Stimulated activated CD4-positive, alpha-beta T cell treated with anti-CD3 and anti-CD28 coated beads, Interleukin-2, amount 100 ng/mL, for 4 hours (primary cell): ENCODE measurements at regions not wholly inside any gene's neighbourhood (a gene's known extent, or its start where the extent isn't known, plus 50 kb on each side); places are given as distances from the start of the nearest gene placed in this dataset.
A peak's percentile ranks its signal among the peaks of the same experiment; 100 is the strongest.
"Not testable (repeated sequence)": the region's sequence is repeated elsewhere in the genome, so short reads cannot be mapped to it uniquely, and the experiment has no call there.

Experiments used
- DNase-seq: peaks from one replicate; pipeline ENCODE4 v3.0.0-alpha.2; 2020; ENCODE audit warnings: low read depth

DNA sequence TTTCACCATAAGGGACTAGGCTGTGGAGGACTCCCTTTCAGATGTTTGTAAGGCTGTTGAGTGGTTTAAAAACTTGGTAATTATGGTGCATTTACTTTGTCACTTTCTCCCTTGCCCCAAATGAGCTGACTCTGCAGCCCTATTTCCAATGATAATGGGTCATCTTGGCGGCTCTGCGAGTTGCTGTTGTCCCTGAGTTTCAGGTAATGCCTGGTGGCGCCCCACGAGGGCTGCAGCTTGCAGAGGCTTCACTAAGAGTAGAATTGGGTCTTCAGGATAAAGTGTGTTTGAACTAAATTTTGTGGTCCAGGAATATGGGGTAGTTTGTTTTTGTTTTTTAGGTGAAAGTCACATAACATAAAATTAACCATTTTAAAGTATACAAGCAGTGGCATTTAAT, 450.1 kb upstream of the CFAP20DC start:
- DNase-seq = no peak

DNA sequence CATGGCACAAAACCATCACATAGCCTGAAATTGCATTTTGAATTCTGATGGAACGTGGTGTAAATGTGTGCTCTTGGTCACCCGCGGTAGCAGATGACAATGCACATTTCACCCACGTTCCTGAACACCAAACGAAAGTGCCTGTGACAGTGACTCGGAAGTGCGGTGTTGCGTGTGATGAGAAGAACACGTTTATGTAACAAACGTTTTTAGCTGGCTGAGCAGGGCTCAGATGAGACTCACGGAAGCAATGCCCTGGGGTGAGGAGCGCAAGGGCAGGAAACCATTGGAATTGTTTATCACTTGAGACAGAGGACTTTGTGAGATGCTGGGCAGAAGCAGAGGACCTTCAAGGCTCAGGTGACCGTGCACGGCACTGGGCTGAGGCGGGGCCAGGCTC, 449.2 kb upstream of the CFAP20DC start:
- DNase-seq = no peak

DNA sequence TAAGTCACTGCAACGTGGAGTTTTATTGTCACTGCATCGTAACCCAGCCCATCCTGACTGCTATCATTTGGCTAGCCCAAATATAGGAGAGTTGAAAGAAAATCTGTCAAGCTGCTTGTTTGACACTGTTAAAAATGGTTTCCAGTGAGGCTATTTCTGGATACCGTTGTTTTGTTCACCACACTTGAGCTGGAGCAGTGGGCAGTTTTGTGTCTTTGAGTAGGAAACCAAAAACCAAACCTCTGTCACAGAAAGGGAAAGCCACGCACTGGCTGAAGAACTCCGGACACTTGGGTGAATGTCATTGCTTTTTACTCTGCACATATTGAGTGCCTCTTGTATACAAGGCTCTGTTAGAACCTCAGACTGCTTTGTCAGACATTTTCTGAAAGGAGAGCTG, 446.4 kb upstream of the CFAP20DC start:
- no peak for DNase-seq

DNA sequence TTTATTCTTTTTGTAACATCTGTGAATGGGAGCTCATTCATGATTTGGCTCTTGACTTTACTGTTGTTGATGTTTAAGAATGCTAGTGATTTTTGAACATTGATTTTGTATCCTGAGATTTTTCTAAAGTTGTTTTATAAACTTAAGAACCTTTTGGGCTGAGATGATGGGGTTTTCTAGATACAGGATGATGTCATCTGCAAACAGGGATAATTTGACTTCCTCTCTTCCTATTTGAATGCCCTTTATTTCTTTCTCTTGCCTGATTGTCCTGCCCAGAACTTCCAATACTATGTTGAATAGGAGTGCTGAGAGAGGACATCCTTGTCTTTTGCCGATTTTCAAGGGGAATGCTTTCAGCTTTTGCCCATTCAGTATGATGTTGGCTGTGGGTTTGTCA, 445.1 kb upstream of the CFAP20DC start:
- DNase-seq = not testable (repeated sequence)

DNA sequence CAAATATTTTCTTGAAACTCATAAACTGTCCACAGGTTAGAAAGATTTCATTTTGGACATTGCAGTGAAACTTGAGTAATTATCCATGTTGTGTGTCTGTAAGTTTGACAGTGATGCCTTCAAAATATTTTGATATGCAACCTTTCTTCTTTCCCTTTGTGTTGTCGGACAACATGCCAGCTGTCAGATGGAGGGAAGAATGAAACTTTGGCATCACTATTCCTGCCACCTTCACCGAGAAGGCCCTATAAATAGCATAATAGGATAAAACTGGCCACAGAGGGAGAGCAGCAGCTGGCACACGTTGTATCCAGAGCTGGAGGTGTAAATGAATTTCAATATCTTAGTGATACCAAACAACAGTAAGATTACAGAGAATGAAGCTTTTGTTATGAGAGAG, 436.7 kb upstream of the CFAP20DC start:
- no peak for DNase-seq

DNA sequence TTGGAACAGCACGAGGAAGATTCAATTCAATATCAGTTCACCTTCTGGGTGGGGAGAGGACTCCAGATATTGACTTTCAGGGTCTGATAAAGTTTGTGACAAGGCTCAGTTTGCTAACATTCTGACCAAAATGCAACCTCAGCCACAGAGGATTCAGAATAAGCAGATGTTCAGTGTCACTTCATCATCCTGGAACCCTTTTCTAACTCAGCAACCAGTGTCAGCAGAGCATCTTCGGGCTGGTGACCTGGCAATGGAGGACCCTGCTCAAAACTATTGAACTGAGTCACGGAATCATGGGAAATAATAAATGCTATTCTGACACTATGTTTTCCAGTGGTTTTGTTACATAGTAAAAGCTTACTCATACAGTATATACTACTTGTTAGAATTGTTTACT, 433.4 kb upstream of the CFAP20DC start:
- no peak for DNase-seq

DNA sequence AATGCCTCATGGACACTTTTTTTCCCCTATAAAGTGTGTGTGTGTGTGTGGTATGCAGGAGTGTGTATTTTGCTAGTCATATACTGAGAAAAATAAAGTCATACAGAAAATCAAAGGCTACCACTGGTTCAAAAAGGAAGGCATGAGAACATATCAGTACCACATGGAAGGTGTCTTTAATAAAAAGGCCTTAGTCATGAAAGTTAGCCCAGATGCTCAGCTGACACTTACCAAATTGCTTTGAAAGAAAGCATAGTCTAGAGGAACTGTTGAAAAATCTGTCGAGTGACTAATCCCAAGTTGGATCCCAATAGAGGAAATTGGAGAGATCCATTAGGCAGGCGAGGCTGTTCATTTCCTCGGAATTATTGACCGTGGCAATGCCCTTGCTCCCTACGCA, 432.9 kb upstream of the CFAP20DC start:
- DNase-seq = no peak

DNA sequence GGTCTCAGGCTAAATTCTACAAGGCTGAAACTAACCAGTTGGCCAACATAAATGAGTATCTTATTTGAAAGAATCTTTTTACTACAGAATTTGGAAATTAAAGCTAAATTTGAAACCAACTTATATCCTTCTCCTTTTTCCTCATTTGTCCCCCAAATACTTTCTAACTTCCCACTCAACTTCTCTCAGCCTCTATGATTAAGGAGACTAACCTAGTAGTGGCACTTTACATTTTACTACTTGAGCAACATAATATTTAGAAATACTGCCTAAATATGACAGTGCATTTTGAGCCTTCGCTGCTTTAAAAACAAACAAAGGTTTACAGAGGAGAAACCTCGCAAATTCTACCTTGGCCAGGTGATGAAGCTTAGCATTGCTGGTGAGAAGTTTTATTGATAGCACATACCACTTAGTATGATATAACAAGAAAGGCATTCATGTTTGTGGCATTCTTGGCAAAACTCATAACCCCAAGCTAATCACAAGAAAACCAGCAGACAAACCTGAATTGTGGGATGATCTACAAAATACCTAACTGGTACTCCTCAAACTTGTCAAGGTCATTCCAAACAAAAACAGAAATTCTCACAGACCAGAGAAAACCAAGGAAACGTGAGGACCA, 432.1 kb upstream of the CFAP20DC start:
- no peak for DNase-seq

DNA sequence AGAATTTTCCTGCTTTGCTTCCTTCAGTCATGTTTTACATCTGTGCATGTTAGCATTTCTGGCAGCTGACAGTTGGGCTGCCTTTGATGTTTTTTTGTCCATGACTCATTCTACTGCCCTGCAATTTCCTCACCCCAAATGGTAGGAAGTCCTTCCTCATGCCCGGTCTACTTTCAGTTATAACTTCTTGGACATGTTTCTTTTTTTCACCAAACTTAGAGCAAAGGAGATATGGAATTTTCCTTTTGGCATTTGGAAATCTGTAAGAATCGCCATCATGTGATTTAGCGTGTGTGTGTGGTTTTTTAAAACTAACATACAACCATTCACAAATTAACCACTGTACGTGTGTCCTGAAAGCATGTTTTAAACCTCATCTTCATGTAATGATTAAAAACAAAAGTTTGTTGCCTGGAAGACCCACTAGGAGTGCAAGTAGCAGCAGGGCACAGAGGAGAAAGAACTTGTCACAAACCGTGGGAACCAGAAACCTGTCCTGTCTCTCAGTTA, 430.7 kb upstream of the CFAP20DC start:
- DNase-seq = no peak

DNA sequence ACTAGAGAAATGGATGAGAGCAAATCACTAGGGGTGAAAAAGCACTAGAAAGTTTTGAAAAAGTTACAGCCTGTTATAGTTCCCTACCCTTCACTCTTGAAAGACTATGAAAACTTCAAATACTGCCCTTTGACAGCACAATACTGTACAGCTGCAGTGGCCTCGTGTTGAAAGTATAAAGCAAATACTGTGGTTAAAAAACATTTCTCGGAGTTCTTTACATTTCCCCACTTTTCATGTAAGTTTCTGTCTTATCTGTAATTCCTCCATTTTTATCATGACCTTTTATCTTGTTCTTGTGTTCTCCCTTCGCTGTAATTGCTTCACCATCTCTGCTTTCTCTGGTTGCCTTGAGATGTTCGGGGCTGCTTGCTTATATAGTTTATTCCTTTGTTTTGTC, 423.8 kb upstream of the CFAP20DC start:
- DNase-seq = no peak

DNA sequence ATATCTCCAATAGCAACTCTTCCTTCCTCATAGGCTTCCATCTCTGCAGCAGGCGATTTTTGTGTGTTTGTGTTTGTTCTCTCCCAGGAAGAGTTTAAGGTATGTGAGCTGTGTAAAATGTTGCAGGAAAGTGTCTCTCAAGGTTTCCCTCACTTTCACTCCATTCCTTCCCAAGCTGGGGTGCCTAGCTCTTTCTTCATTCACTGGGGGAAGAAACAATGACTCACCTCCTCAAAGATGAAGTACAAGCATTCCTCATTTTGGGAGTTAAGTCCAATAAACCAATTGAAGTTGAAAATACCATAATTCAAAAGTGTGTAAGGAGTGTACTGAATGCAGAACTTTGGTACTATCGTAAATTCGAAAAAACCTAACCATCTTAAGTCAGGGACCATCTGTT, 422.7 kb upstream of the CFAP20DC start:
- no peak for DNase-seq

DNA sequence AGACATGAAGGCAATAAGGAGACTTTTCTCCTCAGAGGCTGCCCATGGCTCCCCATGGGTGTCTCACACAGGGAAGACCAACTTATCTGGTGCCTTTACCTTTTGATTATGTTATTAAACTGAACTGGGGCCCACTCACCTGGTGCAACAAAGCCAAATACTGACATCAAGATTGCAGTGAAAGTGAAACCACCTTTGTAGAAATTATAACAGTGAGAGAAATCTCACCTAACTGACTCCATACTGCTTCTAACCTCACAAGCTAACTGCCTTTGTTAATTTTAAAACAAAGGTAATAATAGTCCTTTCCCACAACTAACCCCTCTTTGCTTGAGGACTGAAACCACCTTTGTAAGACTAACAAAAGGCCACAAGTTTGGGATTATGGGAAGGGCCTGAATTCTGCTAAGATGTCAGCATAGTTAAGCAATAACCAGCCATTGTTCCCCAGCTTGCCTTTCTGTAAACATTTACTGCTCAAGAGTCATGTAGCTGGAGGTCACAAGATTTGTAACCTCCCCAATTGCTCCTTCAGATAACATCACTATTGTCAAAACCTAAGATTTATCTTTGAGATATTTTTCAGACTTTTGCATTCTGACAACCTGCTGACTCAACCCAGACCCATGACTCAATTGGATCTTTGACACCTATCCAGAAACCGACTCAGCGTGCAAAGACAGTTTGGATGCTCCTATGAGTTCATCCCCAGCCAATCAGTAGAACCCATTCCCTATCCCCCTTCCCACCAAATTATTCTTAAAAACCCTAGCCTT, 420.3 kb upstream of the CFAP20DC start:
- DNase-seq = no peak

DNA sequence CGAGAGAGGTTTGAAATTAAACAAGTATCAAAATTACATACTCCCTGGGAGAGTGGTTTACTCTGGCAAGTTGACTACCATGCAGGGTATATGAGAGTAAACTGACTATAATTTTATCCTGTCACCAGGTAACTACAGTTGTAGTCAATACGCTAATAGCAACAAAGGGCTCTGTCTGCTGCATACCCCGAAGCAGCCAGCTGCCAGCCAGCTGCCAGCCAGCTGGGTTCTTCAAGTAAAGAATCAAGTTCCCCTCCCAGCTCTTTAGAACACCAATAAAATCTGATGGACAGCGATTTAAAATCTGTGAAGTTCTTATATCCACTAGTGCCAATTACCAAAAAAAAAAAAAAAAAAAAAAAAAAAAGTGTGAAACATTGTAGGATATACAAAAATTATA, 417.7 kb upstream of the CFAP20DC start:
- no peak for DNase-seq

DNA sequence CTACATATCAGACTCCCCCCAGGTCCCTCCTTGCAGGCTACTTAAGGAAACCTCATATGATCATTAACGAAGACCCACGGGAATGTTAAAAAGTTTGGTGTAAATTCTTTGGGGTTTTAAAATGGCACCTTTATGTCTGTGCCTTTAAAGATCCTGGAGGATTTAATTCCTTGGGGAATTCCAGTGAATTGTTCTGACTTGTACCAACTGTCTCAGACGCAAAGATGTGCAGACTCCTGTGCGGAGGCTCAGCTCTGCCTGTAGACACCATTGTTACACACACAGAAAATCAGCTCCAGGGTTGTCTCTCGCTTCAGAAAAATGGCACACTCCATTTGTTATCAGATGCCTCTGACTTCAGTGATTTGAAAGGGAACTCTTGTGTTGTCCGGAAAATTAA, 414.4 kb upstream of the CFAP20DC start:
- no peak for DNase-seq

DNA sequence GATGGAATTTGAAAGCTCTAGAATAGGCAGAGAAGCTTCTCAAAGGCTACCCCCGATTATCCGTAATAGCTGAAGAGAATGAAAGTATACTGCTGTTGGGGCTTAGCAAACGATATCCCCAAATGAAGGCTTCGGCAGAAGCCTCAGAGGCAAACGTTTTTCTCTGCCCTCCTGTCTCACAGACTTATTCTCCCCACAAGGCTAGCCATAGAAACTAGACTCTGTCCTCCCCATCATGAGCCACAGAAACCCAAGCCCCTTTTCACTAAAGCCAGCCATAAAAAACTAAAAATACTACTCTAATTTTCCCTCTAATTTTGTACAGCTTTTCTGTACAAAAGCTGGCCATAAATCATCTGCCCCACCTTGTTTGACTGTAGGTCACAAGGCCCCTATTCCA, 413.4 kb upstream of the CFAP20DC start:
- DNase-seq = no peak

DNA sequence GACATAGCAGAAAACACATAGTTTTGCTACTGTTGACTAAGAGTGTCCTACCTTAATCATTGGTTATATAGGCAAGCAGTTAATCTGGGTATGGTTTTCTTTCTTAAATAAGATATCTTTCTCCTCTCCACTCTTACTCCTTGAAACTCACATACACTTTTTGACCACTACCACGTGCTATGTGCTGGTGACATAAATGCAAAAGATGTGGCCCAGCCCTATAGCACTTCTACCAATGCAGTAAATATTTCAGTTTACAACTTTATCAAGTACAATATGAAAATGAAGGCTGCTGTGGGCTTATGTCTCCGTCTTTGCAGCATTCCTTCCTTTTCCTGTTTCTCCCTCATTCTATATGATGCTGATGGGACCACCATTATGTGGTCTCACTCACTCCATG, 410.2 kb upstream of the CFAP20DC start:
- no peak for DNase-seq

DNA sequence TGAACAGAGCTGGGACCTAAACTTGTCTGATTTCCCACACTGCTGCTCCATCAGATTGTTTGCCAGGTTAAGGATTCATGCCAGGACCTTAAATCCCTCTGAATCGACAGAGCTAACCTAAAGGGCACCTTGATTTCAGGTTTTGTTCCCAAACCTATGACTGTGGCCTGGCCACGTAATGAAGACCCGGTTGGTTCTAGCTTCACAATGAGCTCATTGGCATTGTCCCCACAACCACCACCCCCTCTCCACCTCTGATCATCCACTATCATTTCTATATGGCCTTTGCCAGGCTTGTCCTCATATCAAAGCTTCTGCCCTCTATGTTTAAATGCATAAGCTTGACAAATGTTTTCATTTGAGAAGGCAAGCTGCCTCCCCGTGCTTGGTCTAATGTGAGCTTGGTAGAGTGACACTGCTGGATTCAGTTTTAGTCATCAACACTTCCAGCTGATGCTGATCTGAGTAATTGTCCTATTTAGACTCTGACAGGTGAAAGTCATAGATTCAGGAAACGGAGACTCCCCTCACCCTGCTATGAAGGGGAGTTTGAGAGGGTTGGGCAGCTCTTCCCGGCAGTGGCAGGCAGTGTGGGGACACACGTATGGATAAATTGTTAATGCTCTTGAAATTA, 407.1 kb upstream of the CFAP20DC start:
- DNase-seq = no peak

DNA sequence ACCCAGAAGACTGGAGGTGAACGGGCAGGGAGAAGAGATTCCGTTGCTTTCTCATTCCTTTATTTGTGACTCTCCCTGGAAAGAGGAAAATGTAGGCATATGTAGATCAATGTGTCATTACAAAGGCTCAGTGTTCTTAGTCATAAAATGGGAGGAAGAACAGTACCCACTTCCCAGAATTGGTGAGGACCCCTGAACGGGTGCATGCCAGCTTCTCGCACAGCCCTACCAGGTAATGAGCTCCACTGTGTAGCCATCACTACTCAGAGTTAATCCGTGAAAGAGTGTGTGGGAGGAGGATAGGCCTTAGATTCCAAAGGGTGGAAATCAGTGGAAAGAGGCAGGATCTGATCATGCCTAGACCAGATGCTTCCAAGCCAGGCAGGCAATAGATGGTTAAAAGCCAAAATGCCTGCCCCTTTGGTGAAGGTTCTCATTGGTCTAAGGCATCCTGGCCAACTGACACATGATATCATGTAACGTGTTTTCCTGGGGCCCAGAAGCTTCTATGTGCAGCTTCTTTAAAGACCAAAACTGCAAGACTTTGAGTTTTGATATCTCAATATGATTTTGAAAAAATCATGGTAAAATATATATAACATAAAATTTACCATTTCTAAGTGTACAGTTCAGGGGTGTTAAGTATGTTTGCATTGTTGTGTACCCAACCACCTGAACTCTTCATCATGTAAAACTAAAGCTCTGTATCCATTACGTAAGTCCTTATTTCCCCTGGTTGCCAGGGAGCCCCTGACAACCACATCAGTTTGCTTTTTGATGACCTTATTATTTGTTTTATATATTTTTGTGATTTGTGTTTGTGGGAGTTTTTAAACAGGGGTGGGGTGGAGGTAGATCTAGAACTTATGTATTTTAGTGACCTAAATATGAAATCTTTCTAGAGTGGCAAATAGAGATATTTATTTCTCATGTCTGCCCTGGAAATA, 402.2 kb upstream of the CFAP20DC start:
- no peak for DNase-seq

DNA sequence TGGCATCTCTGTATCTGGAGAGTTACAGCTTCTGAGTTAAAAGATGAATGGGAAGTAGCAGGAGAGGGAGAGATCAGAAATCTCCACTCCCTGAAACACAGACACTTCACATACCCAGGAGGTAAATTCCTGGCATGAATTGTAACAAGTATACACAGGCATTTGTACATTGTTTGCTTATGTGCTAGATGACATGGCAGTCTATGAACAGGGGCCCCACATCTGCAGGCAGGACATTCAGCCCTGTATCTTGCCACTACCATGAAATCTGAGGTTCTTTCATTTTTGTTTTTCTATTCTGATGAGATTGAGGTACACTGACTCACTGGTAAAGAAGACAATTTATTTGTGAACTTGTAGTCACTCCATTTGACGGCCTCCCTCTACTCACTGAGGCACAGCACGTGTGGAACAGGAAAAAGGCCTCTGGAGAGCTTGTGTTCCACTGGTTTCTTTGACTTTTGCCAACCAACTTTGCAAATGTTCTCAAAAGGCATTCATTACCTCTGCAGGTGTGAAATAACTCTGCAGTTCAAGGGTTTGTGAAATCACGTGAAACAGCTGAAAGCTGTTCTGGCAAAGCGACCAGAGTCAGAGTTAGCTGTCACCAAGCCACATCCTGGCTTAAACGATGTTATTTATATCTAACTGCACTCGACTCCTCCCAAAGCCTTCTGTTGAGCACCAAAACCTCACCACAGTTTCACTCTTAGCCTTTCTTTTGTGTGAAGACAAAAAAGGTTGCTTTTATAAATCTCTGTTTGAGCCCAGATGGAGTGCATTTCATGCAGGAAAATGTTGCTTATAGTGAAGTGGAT, 401.3 kb upstream of the CFAP20DC start:
- DNase-seq = peak; percentile 31

DNA sequence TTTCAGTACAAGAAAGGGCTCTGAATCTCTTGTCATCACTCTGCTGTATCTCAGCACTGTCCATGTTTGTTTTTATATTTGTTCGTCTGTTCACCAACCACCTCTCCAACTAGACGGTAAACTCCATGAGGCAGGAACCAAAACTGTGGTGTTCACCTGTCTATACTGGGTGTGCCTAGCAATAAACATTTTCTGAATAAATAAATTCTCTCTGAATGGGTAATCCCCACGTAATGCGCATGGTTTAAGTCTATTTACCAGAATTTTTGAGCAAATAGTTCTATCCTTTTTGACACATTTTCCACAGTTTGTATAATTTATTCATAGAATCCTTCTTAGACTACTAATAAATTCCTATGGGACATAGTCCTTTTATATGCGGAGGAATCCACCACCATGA, 400.6 kb upstream of the CFAP20DC start:
- DNase-seq = no peak

DNA sequence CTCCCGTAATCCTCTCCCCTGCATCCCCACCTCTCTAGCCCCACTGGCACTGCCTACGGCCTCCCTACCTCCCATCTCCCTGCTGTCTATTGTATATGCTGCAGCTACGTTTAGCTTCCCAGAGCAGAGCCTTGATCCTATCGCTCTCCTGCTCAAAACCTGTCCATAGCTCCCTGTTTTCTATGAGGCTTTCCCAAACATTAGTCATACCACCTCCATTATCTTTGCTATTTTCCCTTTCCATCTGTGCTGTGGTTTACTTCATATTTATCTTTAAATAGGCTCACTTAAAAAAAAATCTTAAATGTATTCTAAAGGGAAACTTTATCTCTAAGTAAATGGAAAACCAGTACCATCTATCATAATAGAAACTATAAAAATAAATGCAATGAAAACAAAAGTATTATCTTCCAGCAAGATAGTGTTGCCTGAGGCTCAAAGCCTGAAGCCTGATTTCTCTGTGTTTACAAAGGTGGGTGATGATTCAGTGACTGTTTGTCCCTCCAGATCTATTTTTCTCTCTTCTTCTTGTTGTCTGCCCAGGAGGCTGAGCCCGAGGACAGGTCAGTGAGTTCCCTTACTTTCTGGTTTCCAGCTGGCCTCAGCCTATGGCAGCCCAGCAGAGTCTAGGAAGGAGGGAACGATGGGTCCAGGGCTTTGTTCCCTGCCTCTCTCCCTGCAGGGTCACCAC, 397.1 kb upstream of the CFAP20DC start:
- DNase-seq = no peak
